DLD1 (cell line): ENCODE measurements at regions not wholly inside any gene's neighbourhood (a gene's known extent, or its start where the extent isn't known, plus 50 kb on each side); places are given as distances from the start of the nearest gene placed in this dataset.

Source experiments
- in situ Hi-C: cut with HindIII; loops from 2 replicates; pipeline ENCODE4 v1.10.0; 2017; ENCODE audit warnings: low sequenced_read_pairs

- in situ Hi-C loops: no loop called here
These were observed 505.9 kb upstream of the BTBD3 start for GRCh38 chr20:11411765-11412164.

- in situ Hi-C loops: no loop called here
These were observed 490.7 kb upstream of the BTBD3 start for GRCh38 chr20:11426948-11427347.

- in situ Hi-C loops: no loop called here
These were observed 488.5 kb upstream of the BTBD3 start for GRCh38 chr20:11429168-11429567.

- in situ Hi-C loops: no loop called here
These were observed 487.7 kb upstream of the BTBD3 start for GRCh38 chr20:11429889-11430519.

- in situ Hi-C loops: no loop called here
These were observed 487.0 kb upstream of the BTBD3 start for GRCh38 chr20:11430652-11431051.

- in situ Hi-C loops: no loop called here
These were observed 486.1 kb upstream of the BTBD3 start for GRCh38 chr20:11431621-11432020.

GRCh38 chr20:11432407-11432806, 485.3 kb upstream of the BTBD3 start:
- in situ Hi-C loops: no loop called here

GRCh38 chr20:11436113-11436905, 481.4 kb upstream of the BTBD3 start:
- in situ Hi-C loops: no loop called here

GRCh38 chr20:11437090-11437489, 480.6 kb upstream of the BTBD3 start:
- in situ Hi-C loops: no loop called here

GRCh38 chr20:11437611-11438380, 479.9 kb upstream of the BTBD3 start:
- in situ Hi-C loops: no loop called here

- in situ Hi-C loops: no loop called here
These were observed 479.3 kb upstream of the BTBD3 start for GRCh38 chr20:11438412-11438811.

GRCh38 chr20:11443382-11444119, 474.1 kb upstream of the BTBD3 start:
- in situ Hi-C loops: no loop called here

- in situ Hi-C loops: no loop called here
These were observed 472.5 kb upstream of the BTBD3 start for GRCh38 chr20:11445161-11445560.

GRCh38 chr20:11445891-11446290, 471.8 kb upstream of the BTBD3 start:
- in situ Hi-C loops: no loop called here

GRCh38 chr20:11447371-11448100, 470.2 kb upstream of the BTBD3 start:
- in situ Hi-C loops: no loop called here

GRCh38 chr20:11448554-11448953, 469.1 kb upstream of the BTBD3 start:
- in situ Hi-C loops: no loop called here

- in situ Hi-C loops: no loop called here
These were observed 465.9 kb upstream of the BTBD3 start for GRCh38 chr20:11451793-11452291.

GRCh38 chr20:11452326-11452725, 465.4 kb upstream of the BTBD3 start:
- in situ Hi-C loops: no loop called here

GRCh38 chr20:11453430-11453829, 464.3 kb upstream of the BTBD3 start:
- in situ Hi-C loops: no loop called here
